GM18873 (cell line): ENCODE measurements at regions not wholly inside any gene's neighbourhood (a gene's known extent, or its start where the extent isn't known, plus 50 kb on each side); places are given as distances from the start of the nearest gene placed in this dataset.
"Not testable (repeated sequence)": the region's sequence is repeated elsewhere in the genome, so short reads cannot be mapped to it uniquely, and the experiment has no call there.

Experiments used
- ATAC-seq: cut with Tn5 transposase; IDR thresholded peaks from one replicate; pipeline ENCODE4 v1.9.1; 2021; ENCODE audit warnings: mild to moderate bottlenecking, moderate library complexity, moderate number of reproducible peaks; ENCODE audit not compliant: unreplicated experiment, low FRiP score

GRCh38 chr9:97182532-97182931 lies 124.9 kb upstream of the CCDC180 start:
- ATAC-seq = not testable (repeated sequence)

- ATAC-seq = no peak
Observed at GRCh38 chr9:97179616-97180015, 127.8 kb upstream of the CCDC180 start.

GRCh38 chr9:97176206-97176605 lies 131.3 kb upstream of the CCDC180 start:
- ATAC-seq = no peak

- ATAC-seq = not testable (repeated sequence)
Observed at GRCh38 chr9:97168174-97168573, 129.2 kb upstream of the CTSV start.

GRCh38 chr9:97166496-97167138 lies 127.7 kb upstream of the CTSV start:
- ATAC-seq = not testable (repeated sequence)

- ATAC-seq = no peak
Observed at GRCh38 chr9:97160255-97160654, 121.3 kb upstream of the CTSV start.

- ATAC-seq = not testable (repeated sequence)
Observed at GRCh38 chr9:97158722-97159121, 119.8 kb upstream of the CTSV start.

- not testable (repeated sequence) for ATAC-seq
Observed at GRCh38 chr9:97155441-97155840, 116.5 kb upstream of the CTSV start.

GRCh38 chr9:97153967-97154366 lies 115.0 kb upstream of the CTSV start:
- ATAC-seq = no peak

GRCh38 chr9:97153160-97153559 lies 114.2 kb upstream of the CTSV start:
- not testable (repeated sequence) for ATAC-seq

GRCh38 chr9:97150471-97150870 lies 111.5 kb upstream of the CTSV start:
- not testable (repeated sequence) for ATAC-seq

GRCh38 chr9:97148428-97148827 lies 109.5 kb upstream of the CTSV start:
- not testable (repeated sequence) for ATAC-seq

GRCh38 chr9:97145680-97146079 lies 106.7 kb upstream of the CTSV start:
- not testable (repeated sequence) for ATAC-seq

GRCh38 chr9:97140566-97140965 lies 101.6 kb upstream of the CTSV start:
- ATAC-seq = no peak

- ATAC-seq = no peak
Observed at GRCh38 chr9:97136421-97136820, 97.5 kb upstream of the CTSV start.

- not testable (repeated sequence) for ATAC-seq
Observed at GRCh38 chr9:97133966-97134365, 95.0 kb upstream of the CTSV start.

- no peak for ATAC-seq
Observed at GRCh38 chr9:97132865-97133264, 93.9 kb upstream of the CTSV start.

- not testable (repeated sequence) for ATAC-seq
Observed at GRCh38 chr9:97130864-97131263, 91.9 kb upstream of the CTSV start.

- not testable (repeated sequence) for ATAC-seq
Observed at GRCh38 chr9:97130387-97130786, 91.4 kb upstream of the CTSV start.

GRCh38 chr9:97128919-97129318 lies 90.0 kb upstream of the CTSV start:
- ATAC-seq = no peak

GRCh38 chr9:97124256-97124655 lies 85.3 kb upstream of the CTSV start:
- ATAC-seq = no peak

GRCh38 chr9:97110696-97111095 lies 71.8 kb upstream of the CTSV start:
- no peak for ATAC-seq
